ENCODE measurements at regions not wholly inside any gene's neighbourhood (a gene's known extent, or its start where the extent isn't known, plus 50 kb on each side); places are given as distances from the start of the nearest gene placed in this dataset.

DNA sequence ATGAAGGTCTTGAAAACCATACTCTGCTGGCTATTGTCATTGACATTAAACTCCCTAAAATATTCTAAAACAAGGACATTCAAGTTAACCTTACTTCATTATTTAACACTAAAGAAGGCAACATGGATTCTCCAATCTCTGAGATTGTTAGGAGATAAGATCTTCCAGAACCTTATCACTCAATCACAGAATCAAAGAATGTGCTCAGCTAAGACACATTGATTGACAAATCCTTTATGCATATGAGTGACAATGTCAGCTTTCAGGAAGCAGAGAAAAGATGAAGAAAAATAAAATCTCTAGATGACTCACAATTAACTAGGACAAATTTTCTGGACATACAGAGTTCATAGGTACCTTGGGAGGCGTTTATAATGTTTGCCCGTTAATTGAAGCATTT lies 787.2 kb downstream of the TSN start:
- H3K27me3 Mint-ChIP-seq (ENCODE audit: unreplicated experiment): no peaks in the 10 kb centered on the region
- H3K9me3 Mint-ChIP-seq (ENCODE audit: unreplicated experiment): no peaks in the 10 kb centered on the region
- no peaks in the 10 kb centered on the region for H3K36me3 Mint-ChIP-seq (ENCODE audit: unreplicated experiment)
- H3K4me3 Mint-ChIP-seq (ENCODE audit: unreplicated experiment): no peak overlapping the region
- TF ChIP-seq, protein P1, sequence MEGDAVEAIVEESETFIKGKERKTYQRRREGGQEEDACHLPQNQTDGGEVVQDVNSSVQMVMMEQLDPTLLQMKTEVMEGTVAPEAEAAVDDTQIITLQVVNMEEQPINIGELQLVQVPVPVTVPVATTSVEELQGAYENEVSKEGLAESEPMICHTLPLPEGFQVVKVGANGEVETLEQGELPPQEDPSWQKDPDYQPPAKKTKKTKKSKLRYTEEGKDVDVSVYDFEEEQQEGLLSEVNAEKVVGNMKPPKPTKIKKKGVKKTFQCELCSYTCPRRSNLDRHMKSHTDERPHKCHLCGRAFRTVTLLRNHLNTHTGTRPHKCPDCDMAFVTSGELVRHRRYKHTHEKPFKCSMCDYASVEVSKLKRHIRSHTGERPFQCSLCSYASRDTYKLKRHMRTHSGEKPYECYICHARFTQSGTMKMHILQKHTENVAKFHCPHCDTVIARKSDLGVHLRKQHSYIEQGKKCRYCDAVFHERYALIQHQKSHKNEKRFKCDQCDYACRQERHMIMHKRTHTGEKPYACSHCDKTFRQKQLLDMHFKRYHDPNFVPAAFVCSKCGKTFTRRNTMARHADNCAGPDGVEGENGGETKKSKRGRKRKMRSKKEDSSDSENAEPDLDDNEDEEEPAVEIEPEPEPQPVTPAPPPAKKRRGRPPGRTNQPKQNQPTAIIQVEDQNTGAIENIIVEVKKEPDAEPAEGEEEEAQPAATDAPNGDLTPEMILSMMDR (IDR thresholded peaks at IDR 0.05): no peak
- no peak for DNase-seq (ENCODE audit: extremely low spot score, unreplicated experiment)
- no peaks in the 10 kb centered on the region for H3K4me1 Mint-ChIP-seq (ENCODE audit: unreplicated experiment)
- H3K27ac Mint-ChIP-seq (ENCODE audit: unreplicated experiment): no peak overlapping the region

DNA sequence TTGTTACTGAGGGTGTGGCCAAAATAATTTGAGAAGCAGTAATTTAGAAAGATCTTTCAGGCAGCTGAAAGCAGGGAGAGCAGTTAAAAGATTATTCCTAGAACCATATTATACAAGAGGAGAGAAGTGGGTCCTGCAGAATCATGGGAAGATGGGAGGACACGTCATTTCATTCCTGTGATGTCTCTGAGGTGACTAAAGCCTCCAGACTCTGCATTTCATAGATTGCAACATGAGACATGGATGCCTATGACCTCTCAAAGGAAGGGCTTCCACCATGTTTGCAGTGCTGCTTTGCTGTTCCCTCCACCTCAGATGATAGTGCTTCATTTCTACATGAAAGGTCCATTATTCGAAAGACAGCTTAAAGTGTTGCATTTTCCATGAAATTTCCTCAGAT lies 788.4 kb downstream of the TSN start:
- H3K36me3 Mint-ChIP-seq (ENCODE audit: unreplicated experiment): no peaks in the 10 kb centered on the region
- no peaks in the 10 kb centered on the region for H3K27me3 Mint-ChIP-seq (ENCODE audit: unreplicated experiment)
- H3K9me3 Mint-ChIP-seq (ENCODE audit: unreplicated experiment): no peaks in the 10 kb centered on the region
- no peak for DNase-seq (ENCODE audit: extremely low spot score, unreplicated experiment)
- H3K4me3 Mint-ChIP-seq (ENCODE audit: unreplicated experiment): no peak overlapping the region
- no peaks in the 10 kb centered on the region for H3K4me1 Mint-ChIP-seq (ENCODE audit: unreplicated experiment)
- TF ChIP-seq, protein P1 (IDR thresholded peaks at IDR 0.05): no peak
- no peak overlapping the region for H3K27ac Mint-ChIP-seq (ENCODE audit: unreplicated experiment)

DNA sequence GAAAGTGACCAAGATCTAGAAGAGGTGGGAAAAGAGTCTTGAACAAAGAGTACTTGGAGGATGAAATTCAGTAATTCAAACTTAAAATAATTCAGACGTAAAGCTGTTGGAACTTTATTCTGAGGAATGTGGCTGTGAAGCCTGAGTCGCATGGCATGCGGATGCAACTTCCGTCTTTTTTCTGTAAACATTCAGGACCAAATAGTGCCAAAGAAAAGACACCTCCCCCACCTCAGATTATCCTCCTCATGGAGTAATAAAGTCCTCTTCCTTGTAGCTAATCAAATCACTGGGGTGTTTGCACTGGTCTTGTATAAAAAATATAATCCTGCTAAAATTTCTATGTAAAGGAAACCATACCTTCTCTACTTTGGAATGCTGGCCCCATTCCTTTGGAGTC lies 790.4 kb downstream of the TSN start:
- Mint-ChIP-seq H3K4me1 (ENCODE audit: unreplicated experiment) (no peaks in the 10 kb centered on the region), H3K36me3 (ENCODE audit: unreplicated experiment) (no peaks in the 10 kb centered on the region), H3K27me3 (ENCODE audit: unreplicated experiment) (no peaks in the 10 kb centered on the region), H3K27ac (ENCODE audit: unreplicated experiment) (no peak overlapping the region), H3K9me3 (ENCODE audit: unreplicated experiment) (peaks cover 9% of the 10 kb centered on the region), H3K4me3 (ENCODE audit: unreplicated experiment) (no peak overlapping the region)
- TF ChIP-seq, protein P1 (IDR thresholded peaks at IDR 0.05): no peak
- no peak for DNase-seq (ENCODE audit: extremely low spot score, unreplicated experiment)

DNA sequence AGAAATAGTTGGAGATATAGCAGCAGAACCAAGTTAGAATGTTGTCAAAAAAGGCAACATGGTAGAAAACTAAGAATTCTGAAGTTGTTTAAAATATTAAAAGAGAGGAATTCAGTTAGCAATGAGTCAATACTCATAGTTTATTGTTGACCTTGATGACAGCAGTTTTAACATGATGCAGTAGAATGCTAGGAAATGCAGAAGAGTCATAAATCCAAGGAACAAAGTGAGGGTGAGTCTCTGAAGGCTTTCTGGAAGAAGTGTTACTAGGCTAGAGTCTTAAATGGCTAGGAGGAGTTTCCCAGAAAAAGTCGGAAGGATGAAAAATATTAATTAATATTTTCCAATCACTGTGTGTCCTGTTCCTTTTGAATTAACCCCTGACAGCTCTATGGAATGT lies 807.3 kb downstream of the TSN start:
- Mint-ChIP-seq H3K4me3 (ENCODE audit: unreplicated experiment) (no peak overlapping the region), H3K4me1 (ENCODE audit: unreplicated experiment) (no peaks in the 10 kb centered on the region), H3K9me3 (ENCODE audit: unreplicated experiment) (no peaks in the 10 kb centered on the region), H3K27ac (ENCODE audit: unreplicated experiment) (no peak overlapping the region), H3K27me3 (ENCODE audit: unreplicated experiment) (no peaks in the 10 kb centered on the region), H3K36me3 (ENCODE audit: unreplicated experiment) (no peaks in the 10 kb centered on the region)
- DNase-seq (ENCODE audit: extremely low spot score, unreplicated experiment): no peak
- TF ChIP-seq, protein P1 (IDR thresholded peaks at IDR 0.05): no peak

DNA sequence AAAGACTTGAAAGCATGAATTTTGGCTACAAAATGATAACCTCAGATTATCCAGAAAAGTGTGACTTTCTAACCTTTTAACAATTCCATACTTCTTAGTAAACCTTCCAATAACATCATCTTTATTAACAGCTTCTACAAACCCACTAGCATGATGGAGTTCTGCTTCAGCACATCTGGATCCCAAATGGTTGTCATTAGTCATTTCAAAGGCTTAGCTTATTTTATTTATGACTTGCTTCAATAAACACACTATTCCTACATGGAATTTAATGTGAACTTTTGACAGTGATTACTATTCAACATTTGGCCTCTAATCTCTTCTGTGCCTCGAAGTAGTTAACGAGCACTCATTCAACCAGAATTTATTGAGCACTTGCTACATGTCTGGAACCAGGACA lies 808.3 kb downstream of the TSN start:
- DNase-seq (ENCODE audit: extremely low spot score, unreplicated experiment): no peak
- no peaks in the 10 kb centered on the region for H3K4me1 Mint-ChIP-seq (ENCODE audit: unreplicated experiment)
- H3K9me3 Mint-ChIP-seq (ENCODE audit: unreplicated experiment): no peaks in the 10 kb centered on the region
- H3K36me3 Mint-ChIP-seq (ENCODE audit: unreplicated experiment): no peaks in the 10 kb centered on the region
- no peaks in the 10 kb centered on the region for H3K27me3 Mint-ChIP-seq (ENCODE audit: unreplicated experiment)
- TF ChIP-seq, protein P1 (IDR thresholded peaks at IDR 0.05): no peak
- H3K4me3 Mint-ChIP-seq (ENCODE audit: unreplicated experiment): no peak overlapping the region
- no peak overlapping the region for H3K27ac Mint-ChIP-seq (ENCODE audit: unreplicated experiment)

All from osteocyte (in vitro differentiated cells).